ENCODE measurements at regions not wholly inside any gene's neighbourhood (a gene's known extent, or its start where the extent isn't known, plus 50 kb on each side); places are given as distances from the start of the nearest gene placed in this dataset.

DNA sequence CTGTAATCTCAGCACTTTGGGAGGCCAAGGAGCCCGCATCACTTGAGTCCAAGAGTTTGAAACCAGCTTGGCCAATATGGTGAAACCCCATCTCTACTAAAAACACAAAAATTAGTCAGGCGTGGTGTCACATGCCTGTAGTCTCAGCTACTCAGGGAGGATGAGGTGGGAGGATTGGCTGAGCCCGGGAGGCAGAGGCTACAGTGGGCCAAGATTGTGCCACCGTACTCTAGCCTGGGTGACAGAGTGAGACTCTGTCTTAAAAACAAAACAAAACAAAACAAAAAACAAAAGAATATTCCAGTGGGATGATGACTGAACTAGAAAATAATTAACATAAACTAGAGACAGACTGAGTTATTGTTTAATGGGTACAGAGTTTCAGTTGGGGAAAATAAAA is 81.7 kb upstream of the ABCC4 start:
- TF ChIP-seq, protein P1, sequence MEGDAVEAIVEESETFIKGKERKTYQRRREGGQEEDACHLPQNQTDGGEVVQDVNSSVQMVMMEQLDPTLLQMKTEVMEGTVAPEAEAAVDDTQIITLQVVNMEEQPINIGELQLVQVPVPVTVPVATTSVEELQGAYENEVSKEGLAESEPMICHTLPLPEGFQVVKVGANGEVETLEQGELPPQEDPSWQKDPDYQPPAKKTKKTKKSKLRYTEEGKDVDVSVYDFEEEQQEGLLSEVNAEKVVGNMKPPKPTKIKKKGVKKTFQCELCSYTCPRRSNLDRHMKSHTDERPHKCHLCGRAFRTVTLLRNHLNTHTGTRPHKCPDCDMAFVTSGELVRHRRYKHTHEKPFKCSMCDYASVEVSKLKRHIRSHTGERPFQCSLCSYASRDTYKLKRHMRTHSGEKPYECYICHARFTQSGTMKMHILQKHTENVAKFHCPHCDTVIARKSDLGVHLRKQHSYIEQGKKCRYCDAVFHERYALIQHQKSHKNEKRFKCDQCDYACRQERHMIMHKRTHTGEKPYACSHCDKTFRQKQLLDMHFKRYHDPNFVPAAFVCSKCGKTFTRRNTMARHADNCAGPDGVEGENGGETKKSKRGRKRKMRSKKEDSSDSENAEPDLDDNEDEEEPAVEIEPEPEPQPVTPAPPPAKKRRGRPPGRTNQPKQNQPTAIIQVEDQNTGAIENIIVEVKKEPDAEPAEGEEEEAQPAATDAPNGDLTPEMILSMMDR (IDR thresholded peaks at IDR 0.05 in 2 of 3, conservative IDR thresholded peaks at IDR 0.05 in 1 of 3; ENCODE audit: insufficient read depth in 2 of 3, low read depth in 1 of 3, low read length in 3 of 3): no peak
- no peak for TF ChIP-seq ZNF282 (CRISPR knock-in tag; IDR thresholded peaks at IDR 0.05)
